ENCODE measurements at regions not wholly inside any gene's neighbourhood (a gene's known extent, or its start where the extent isn't known, plus 50 kb on each side); places are given as distances from the start of the nearest gene placed in this dataset.

DNA sequence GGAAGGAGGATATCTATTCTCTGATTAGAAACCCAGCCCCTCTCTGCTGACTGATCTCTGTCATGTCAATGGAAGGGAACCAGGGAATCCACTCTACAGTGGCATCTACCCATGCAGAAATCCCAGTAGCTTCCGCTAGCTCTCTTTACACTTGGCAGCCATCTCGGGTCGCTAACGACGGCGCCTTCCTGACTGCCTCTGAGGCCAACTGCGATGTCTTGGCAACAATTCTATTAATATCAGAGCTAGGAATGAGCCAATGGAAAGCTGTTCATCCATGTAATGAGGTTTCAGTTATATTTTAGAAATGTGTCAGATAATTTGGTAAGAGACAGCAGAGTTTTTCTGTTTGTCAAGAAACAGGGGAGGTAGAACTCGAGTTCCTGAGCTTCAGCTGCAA lies 67.6 kb upstream of the ATP10B start:
- Mint-ChIP-seq H3K9me3 (no peaks in the 10 kb centered on the region), H3K4me1 (no peaks in the 10 kb centered on the region), H3K27ac (no peak overlapping the region), H3K4me3 (no peak overlapping the region), H3K27me3 (no peaks in the 10 kb centered on the region), H3K36me3 (ENCODE audit: low read depth) (no peaks in the 10 kb centered on the region)
- POLR2A ChIA-PET: no interaction called here
- no peak for DNase-seq
- CTCF ChIA-PET: no interaction called here

DNA sequence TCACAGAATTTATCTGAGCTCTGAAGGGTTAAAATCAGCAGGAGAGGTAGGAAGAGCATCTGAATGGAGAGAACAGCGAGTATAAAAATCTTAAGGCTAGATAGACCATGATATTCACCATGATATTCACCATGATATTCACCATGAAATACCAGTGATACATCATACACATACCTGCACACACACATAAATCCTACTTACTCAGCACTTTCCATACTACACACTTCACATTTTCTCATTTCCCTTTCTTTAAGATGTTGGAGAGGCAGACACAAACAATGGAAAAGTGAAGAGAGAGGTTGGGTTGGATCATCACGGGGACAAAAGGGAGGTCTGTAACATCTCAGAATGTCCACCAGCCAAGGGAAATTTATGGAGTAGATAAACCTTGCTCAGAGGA lies 66.4 kb upstream of the ATP10B start:
- no peaks in the 10 kb centered on the region for H3K4me1 Mint-ChIP-seq

DNA sequence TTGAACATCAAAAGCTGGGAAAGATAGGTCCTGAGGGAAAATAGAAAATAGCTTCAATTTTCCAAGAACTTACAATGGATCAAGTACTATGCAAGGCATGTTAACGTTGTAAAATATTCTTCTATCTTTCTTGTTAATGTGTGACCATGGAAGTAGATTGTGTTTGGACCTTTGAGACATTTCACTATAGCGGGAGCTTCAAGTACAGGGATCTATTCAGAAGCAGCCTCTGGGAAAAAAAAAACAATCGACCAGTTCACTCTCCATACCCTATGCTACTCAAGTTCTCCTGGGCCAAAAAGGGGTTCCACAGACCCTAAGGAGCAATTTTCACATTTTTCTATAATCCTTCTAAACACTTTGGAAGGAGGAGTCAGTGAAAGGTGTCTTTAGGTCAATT lies 54.1 kb upstream of the ATP10B start:
- Mint-ChIP-seq H3K4me3 (no peak overlapping the region), H3K4me1 (no peaks in the 10 kb centered on the region), H3K27me3 (no peaks in the 10 kb centered on the region), H3K36me3 (ENCODE audit: low read depth) (no peaks in the 10 kb centered on the region), H3K27ac (no peak overlapping the region), H3K9me3 (no peaks in the 10 kb centered on the region)
- CTCF ChIA-PET: no interaction called here
- POLR2A ChIA-PET: no interaction called here
- DNase-seq: no peak

More for the DNA sequence above, 66.4 kb upstream of the ATP10B start:
- ChIA-PET CTCF (no interaction called here), POLR2A (no interaction called here)
- H3K27me3 Mint-ChIP-seq: no peaks in the 10 kb centered on the region
- H3K4me3 Mint-ChIP-seq: no peak overlapping the region
- no peaks in the 10 kb centered on the region for H3K36me3 Mint-ChIP-seq (ENCODE audit: low read depth)
- DNase-seq: no peak
- H3K9me3 Mint-ChIP-seq: no peaks in the 10 kb centered on the region
- H3K27ac Mint-ChIP-seq: no peak overlapping the region

DNA sequence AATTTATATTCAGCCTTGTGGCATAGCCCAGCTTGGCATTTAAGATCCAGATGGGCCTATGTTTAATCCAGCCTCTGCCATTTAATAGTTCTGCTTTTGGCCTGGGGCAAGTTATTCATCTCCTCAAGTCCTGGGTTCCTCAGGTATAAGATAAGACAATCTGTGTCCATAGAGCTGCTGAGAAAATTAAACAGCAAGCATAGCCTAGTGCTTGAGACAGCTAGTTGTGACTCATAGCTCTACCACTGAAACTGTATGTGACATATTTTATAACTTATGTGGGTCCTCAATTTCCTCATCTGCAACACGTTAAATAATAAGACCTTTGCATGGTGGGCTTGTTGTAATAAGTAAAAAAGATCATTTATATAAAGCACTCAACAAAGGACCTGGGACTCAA lies 53.3 kb upstream of the ATP10B start:
- Mint-ChIP-seq H3K27ac (no peak overlapping the region), H3K36me3 (ENCODE audit: low read depth) (no peaks in the 10 kb centered on the region), H3K4me3 (no peak overlapping the region), H3K27me3 (no peaks in the 10 kb centered on the region), H3K4me1 (no peaks in the 10 kb centered on the region), H3K9me3 (no peaks in the 10 kb centered on the region)
- ChIA-PET POLR2A (no interaction called here), CTCF (no interaction called here)
- no peak for DNase-seq

DNA sequence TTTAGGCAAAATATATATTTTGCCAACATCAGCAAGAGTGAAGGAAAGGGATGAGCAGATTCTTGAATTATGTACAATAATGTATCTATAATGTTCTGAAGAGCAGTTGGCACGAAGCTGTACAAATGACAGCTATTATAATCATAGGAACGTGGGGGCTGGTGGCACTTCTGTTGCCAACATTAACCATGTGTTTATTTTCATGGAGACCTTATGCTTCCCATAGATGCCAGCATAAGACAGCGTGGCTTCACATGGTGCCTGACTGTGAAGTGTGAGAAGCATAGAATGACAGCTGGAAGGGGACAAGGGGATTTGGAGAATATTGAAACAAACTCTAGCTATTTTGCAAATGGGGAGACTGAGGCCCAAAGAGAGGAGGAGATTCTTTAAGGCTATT lies 52.6 kb upstream of the ATP10B start:
- Mint-ChIP-seq H3K27ac (no peak overlapping the region), H3K36me3 (ENCODE audit: low read depth) (no peaks in the 10 kb centered on the region)

DNA sequence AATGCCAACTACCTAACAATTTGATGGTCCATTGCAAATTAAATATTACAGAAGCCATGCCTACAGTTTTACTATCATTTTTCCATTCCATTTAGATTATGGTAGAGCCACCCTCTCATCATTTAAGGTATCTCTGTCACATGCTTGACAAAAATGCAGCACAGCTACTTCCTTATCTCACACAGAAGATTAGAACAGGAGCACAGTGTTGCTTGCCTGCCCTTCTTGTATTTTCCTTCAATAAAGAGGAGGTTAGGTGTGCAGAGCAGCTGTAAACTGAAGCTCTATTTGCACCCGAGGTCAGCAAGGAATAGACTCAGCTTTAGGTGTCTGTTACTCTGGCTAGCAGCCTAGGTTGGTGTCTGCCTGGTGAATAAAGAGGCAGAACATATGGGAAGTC lies 51.5 kb upstream of the ATP10B start:
- no peak for DNase-seq
- no peaks in the 10 kb centered on the region for H3K36me3 Mint-ChIP-seq (ENCODE audit: low read depth)
- no peak overlapping the region for H3K4me3 Mint-ChIP-seq
- H3K4me1 Mint-ChIP-seq: no peaks in the 10 kb centered on the region
- POLR2A ChIA-PET: no interaction called here
- H3K27me3 Mint-ChIP-seq: no peaks in the 10 kb centered on the region
- H3K27ac Mint-ChIP-seq: no peak overlapping the region
- CTCF ChIA-PET: no interaction called here
- H3K9me3 Mint-ChIP-seq: no peaks in the 10 kb centered on the region

More for the DNA sequence above, 52.6 kb upstream of the ATP10B start:
- ChIA-PET CTCF (no interaction called here), POLR2A (no interaction called here)
- no peak for DNase-seq
- Mint-ChIP-seq H3K27me3 (no peaks in the 10 kb centered on the region), H3K4me3 (no peak overlapping the region), H3K4me1 (no peaks in the 10 kb centered on the region), H3K9me3 (no peaks in the 10 kb centered on the region)

DNA sequence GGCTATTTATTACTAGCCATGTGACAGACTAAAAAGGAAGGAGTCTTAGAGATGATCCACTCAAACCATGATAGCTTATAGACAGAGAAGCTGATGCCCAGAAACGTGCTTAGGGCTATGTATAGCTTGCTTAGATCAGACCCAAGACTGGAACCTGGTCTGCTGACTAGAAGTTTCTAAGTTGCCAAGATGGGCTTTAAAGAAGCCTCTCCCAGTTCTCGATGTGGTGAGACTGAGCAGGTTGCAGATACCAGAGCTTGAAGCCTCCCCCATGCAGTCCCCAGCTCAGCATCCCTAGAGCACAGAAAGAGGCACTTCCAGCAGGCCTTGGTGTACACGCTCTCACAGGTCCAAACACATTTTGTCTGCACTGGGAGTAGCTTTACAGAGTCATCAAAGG lies 51.1 kb upstream of the ATP10B start:
- H3K27me3 Mint-ChIP-seq: no peaks in the 10 kb centered on the region
- no peak overlapping the region for H3K4me3 Mint-ChIP-seq
- DNase-seq: no peak
- H3K36me3 Mint-ChIP-seq (ENCODE audit: low read depth): no peaks in the 10 kb centered on the region
- H3K9me3 Mint-ChIP-seq: no peaks in the 10 kb centered on the region
- ChIA-PET POLR2A (no interaction called here), CTCF (no interaction called here)
- no peaks in the 10 kb centered on the region for H3K4me1 Mint-ChIP-seq
- no peak overlapping the region for H3K27ac Mint-ChIP-seq

All from activated CD4-positive, alpha-beta memory T cell treated with anti-CD3 and anti-CD28 coated beads, Interleukin-2, amount 10 ng/mL, durations not matched to agents 7 days and 5 days (primary cell).